NCI-H1048 (cell line): ENCODE measurements at regions not wholly inside any gene's neighbourhood (a gene's known extent, or its start where the extent isn't known, plus 50 kb on each side); places are given as distances from the start of the nearest gene placed in this dataset.

Experiments
- DNase-seq: peaks from one replicate; lab custom pipeline; 2025; lab: John Stamatoyannopoulos, UW

- DNase-seq = no peak
Measured at GRCh38 chr18:29549759-29550158, 1372.8 kb upstream of the CDH2 start.

DNA sequence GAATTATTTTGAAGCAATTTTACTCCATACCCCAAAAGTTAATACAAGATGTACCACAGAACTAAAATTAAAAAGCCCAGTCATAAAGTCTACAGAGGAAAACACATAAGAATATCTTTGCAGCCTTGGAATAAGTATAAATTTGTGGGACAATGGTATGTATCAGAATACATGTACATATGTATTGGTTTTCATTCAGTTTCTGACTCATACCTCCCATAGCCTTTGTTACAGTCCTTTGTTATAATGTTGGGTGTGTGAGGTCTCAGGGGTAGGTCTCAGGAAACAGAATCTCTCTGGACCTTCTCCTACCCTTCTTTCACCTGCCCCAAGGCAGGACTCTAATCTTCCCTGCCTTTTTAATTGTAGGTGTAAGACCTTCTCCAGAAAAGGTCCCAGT lies 1370.7 kb upstream of the CDH2 start:
- DNase-seq = no peak

GRCh38 chr18:29540548-29540947 lies 1363.6 kb upstream of the CDH2 start:
- no peak for DNase-seq

DNA sequence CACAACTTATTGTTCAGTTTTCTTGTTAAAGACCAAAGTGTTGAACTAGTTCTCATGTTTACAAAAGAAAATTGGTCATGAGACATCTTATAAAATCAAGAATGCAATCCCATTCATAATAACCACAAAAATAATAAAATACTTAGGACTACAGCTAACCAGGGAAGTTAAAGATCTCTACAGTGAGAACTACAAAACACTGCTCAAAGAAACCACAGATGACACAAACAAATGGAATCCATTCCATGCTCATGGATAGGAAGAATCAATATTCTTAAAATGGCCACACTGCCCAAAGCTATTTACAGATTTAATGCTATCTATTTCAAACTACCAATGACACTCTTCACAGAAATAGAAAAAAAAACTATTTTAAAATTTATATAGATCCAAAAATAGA lies 1354.8 kb upstream of the CDH2 start:
- DNase-seq = no peak

DNA sequence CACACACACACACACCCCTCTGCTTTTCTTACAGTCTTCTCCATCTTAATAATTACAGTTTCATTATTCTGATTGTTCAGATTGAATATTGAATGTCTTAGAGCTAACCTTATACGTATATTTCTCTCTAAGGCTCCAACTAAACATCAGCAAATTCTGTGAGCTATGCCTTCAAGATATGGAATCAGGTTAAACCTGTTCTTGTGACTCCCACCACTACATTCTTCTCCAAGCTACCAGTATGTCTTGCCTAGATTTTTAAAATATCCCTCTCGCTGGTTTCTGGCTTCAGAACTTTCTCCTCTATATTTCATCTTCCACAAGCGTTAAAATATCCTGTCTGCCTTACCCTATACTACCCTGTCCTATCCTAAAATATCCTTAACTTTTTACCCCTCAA lies 1346.4 kb upstream of the CDH2 start:
- DNase-seq = no peak

DNA sequence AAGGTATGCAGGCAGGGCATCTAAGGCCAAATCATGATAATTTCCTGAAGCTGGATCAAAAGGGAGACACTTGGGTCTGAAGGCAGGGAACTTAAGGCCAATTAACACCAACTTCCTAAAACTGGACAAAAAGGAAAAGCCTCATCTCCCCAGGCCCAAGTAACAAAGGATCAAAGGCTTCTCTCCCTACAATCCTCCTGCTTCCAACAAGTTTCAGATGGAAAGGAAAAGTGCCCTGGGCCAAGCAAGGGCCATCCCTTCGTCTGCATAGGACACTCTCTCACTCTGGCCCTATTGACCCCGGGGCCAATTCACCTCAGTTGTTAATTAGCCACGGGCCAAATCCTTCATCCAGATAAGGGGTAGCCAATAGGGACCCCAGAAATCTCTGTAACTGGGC lies 1335.8 kb upstream of the CDH2 start:
- no peak for DNase-seq

DNA sequence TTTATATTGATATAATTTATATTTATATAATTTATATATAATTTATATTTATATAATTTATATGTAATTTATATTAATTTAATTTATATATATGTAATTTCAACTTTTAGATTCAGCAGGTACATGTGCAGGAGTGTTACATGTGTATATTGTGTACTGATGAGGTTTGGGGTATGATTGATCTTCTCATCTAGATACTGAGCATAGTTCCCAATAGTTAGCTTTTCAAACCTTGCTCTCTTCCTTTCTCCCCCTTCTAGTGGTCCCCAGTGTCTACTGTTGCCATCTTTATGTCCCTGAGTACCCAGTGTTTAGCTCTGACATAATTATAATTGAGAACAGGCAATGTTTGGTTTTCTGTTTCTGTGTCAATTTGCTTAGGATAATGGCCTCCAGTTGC lies 1335.3 kb upstream of the CDH2 start:
- DNase-seq = no peak

DNA sequence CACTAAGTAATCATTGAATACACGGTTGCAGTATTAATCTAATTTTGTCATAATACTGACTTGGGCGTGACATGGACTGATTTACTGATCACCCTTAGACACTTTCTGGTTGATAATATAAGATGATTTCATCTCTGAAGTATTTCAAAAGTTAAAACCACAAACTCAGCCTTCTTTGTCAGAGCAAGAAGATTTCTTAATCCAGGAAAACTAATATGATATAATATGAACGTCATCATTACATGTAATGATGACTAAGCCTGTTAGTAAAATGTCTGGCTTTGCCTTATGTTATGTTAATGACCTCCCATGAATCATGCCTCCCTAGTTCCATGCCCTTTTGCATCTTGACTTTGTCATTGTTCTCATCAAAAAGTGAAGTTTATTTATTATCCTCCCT lies 1325.0 kb upstream of the CDH2 start:
- no peak for DNase-seq

DNA sequence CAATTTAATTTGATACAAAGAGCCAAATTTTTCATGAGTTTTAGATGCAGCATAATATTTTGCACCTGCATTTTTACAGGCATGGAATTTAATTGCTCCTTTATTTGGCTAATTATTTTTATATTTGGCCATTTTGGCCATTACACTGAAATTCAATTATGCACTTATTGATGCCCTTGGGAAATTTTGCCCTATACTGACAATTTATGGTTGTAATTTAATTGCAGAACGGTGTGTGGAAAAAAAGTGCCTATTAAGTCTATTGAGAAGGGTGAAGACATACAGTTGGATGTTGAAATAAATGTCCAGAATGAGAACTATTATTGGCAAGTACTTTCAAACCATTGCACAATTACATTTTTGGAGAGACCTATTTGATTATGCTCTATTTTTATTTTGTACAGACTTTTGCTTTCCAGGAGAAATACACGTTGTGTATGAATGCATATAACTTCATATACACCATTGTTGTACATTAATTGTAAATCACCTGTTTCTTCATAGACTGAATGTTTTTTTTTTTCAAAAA lies 1319.3 kb upstream of the CDH2 start:
- no peak for DNase-seq

DNA sequence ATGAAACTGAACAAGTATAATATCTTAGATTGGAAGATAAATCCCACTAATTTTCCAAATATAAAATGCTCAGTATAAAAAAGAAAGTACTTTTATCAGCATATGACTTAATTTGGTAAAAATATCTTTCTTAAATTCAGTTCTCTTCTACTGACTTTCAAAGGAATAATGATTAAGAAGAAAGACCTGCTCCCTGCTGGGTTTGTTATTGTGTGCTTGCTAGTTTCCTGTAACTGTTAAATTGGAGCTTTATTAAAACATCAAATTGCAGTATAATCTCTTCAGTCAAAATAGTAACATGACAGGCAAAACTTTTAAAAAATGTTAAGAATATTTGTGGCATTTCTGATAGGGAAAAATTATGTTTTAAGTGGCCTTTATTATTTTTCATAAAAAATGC lies 1317.4 kb upstream of the CDH2 start:
- no peak for DNase-seq

DNA sequence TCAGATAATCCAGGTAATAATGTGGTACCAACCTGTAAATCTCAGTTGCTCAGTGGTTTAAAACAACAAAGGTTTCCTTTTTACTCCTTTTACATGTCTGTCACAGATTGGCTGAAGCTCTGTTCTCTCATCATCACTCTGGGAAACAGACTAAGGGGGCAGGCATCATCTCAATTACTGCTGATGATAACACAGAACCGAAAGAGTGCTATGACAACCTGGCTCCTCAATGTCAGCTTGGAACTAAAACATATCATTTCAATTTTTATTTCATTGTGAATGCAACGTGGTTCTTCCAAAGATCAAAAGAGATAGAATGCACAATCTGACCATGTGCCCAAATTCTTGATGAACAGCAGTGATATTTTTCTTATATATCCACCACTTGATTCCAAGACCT lies 1315.0 kb upstream of the CDH2 start:
- no peak for DNase-seq

DNA sequence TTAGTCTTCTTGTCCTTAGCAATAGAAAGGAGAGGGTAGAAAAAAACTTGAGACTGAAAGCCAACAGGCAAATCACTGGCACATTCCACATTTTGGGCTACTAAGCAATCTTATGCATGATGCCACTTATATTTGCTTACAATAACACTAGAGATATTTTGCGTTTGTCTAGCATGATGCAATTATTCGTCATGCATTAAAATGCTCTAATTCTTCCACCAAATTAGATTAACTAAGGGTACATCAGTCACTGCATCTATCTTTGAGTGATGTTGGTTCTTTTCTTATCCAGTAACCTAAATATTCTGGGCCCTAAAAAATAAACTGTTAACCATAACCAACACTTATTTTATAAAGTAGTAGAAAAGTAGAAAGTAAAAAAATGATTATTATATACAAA lies 1311.7 kb upstream of the CDH2 start:
- DNase-seq = no peak

- DNase-seq = no peak
Measured at GRCh38 chr18:29465526-29465925, 1288.6 kb upstream of the CDH2 start.

GRCh38 chr18:29459972-29460371 lies 1283.0 kb upstream of the CDH2 start:
- no peak for DNase-seq

DNA sequence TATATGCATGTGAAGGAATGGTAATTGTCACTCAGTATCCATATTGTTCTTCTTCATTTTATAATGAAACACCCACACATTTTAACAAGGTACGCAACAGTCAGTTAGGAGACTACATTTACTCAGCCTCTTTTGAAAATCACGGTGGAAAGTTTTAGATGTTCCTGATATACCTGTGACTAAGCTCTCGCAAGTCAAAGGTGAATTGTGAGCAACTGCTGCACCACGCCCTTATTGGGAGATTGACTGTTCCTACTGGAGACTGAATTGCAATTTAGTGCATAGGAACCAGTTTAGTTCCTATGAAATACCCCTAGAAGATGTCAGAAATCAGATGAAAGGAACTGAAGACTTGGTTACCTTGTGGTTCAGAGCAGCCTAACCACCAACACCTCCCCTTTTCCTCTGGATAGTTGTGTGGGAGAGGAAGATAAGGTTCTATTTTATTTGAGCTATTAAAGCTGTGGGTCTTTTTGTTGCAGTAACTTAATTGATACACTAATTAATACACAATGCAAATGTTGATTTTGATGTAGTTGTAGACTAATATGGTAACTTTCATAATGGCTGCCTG lies 1280.5 kb upstream of the CDH2 start:
- DNase-seq = no peak

DNA sequence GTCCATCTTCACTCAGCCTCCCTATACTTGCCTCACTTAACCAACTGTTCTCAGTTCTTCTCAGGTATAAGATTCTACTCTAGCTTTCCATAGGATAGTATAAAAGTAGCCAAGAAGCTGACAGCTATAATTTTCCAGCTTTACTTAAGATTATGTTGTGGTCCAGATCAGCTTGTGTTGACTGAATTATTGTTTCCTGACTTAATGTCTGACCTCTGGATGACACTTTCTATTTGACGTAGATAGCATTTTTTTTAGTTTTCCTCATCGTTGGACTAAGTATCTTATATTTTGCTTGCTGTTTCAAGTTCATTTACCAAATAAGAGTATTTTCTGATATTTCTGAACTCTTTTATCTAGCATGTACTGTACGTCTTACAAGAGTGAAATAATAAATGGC lies 1272.5 kb upstream of the CDH2 start:
- no peak for DNase-seq

DNA sequence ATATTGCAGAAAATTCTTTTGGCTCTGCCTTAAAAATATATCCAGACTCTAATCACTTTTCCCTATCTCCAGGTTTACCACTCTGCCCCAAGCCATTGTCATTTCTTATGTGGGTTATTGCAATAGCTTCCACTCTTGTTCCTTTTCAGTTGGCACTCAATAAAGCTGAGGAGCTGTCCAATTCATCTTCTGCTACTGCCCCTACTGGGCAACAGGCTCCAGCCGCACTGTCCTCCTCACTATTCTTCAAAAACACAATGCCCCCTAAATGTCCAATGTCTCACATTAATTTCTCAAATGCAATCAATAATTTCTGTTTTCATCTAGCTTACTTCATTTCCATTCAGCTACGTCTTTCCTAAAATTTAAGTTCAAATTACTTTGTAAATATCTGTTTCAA lies 1262.5 kb upstream of the CDH2 start:
- no peak for DNase-seq

DNA sequence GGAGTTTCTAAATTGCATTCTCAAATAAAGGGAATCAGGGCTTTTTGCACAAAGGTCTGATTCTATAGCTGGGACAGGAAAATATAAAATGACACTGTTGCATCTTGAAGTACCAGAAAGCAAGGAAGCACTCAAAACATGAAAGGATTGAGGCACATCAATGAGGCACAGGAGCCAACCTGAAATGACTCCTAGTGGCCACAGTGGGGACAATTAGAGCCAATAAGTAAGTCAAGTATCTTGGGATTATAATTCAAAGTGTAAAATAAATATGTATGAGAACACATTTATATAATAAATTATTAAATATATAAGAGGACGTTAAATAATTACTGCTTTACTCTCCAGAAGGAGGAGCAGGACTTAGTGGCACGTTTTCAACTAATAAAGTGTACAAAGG lies 1259.5 kb upstream of the CDH2 start:
- no peak for DNase-seq

- no peak for DNase-seq
Measured at GRCh38 chr18:29434650-29435049, 1257.7 kb upstream of the CDH2 start.

DNA sequence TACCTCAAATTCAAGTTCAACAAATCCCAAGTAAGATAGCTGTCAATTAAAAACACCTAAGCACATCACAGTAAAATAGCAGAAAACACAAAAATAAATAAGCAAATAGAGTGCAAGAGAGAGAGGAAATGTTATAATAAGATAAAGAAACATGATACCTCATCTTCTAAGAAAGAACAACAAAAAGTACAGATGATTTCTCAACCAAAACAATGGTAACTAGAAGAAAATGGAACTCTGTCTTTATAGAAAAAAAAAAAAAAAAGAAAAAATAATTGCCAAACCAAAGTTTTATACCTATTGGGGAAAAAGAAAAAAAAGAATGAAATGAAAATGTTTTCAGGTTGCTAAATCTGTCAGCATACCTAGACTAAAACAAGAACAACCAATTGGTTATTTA lies 1253.5 kb upstream of the CDH2 start:
- no peak for DNase-seq

- no peak for DNase-seq
Measured at GRCh38 chr18:29418136-29418535, 1241.2 kb upstream of the CDH2 start.

DNA sequence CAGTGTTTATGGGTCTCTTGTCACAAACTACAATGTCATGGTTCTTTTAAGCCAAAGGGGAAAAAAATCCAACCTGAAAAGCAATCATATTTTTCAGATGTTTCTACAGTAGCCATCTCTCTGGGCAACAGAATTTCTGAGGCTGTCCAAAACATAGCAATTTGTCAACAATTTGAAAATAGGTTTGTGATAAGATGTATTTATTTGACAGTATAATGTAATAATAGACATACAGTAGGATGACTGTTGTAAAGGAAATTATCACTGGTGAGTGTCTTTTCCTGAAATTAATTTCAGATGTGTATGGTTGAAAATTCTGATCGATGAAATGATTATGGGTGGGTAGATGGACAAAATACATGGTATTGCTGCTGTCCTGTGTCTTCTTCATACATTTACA lies 1230.1 kb upstream of the CDH2 start:
- no peak for DNase-seq

- no peak for DNase-seq
Measured at GRCh38 chr18:29397536-29397935, 1220.6 kb upstream of the CDH2 start.
